HG03108 (cell line): ENCODE measurements at regions not wholly inside any gene's neighbourhood (a gene's known extent, or its start where the extent isn't known, plus 50 kb on each side); places are given as distances from the start of the nearest gene placed in this dataset.
"Not testable (repeated sequence)": the region's sequence is repeated elsewhere in the genome, so short reads cannot be mapped to it uniquely, and the experiment has no call there.

ENCODE experiments used
- ATAC-seq: cut with Tn5 transposase; IDR thresholded peaks from one replicate; pipeline ENCODE4 v1.9.1; 2021; ENCODE audit warnings: moderate library complexity; ENCODE audit not compliant: unreplicated experiment

DNA sequence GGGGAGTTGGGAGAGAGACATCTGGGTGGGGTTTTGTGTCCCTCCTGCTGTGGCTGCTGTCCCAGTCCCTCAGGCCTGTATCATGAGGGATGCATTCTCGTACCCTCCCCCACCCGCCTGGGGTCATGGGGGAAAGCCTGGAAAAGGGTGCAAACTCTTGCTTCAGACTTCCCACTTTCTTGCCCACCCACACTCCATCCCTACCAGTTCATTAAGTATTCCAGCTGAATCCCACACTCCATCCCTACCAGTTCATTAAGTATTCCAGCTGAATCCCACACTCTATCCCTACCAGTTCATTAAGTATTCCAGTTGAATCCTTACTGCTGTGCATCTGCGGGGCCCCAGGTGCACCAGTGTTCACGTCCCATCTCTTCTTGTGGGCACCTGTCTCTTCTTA is 116.3 kb downstream of the ACAA2 start:
- ATAC-seq, result no peak

DNA sequence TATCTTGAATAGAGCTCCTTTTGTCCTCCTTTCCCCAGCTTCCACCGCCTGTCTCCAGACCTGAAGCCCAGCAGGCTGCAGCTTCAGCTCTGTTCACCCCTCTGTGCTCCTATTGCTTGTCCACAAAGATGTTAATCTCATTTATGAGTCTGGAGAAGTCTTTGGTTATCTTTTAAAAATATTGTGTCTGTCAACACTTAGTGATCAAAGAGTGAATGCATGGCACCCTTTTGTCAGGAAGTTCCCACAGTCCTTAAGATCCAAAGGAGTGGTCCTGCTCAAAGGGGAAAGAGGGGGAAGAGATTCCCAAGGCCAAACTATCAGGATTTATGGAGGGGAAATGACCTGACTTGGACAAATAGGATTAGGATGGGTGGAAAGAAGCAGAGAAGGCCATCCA is 118.9 kb downstream of the ACAA2 start:
- no peak for ATAC-seq

DNA sequence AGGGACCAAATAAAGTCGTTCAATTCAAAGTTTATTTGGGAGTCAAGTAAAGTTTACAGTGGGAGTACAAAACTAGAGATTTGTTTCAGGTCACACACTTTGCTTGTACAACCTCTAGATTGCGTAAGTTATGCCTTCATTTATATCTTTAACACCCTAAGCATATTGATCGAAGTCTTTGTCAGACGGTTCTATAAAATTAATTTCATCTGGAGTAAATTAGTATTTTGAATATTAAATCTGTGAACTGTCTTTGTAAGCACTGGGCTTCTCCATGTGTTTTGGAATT is 119.7 kb downstream of the ACAA2 start:
- no peak for ATAC-seq

DNA sequence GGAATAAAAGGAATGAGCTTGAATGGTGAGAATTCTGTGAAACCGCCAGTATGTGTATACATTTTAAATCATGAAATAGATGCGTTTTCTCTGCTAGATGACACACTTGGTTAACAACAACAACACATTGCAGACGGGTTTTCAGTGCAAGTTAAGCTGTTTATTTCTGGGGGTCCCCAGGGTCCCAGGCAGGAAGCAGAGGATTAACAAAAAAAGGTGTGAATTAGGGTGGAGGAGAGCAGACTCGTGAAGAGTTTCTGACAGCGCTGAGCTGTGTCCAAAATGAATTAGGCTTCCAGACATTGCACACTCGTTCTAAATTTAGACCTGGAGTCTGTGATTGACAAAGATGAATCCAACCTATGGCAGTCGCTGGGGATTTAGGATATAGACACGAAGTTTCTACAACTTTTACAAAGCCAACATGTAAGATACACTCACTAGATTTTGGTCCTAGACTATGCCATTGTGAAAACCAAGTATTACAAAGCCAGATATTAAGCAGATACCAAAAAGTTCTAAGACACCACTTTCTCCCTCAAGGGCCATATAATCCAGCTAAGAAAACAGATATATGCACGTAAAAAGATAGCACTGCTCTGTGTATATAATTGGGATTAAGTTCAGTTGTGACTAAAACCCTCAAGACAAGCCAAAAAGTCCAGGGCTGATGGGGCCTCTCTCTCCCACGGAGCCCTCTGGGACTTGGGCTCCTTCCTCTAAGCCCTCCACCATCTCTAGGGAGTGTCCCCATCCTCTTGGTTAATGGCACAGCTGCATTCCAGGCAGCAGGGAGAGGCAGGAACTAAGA is 120.2 kb downstream of the ACAA2 start:
- no peak for ATAC-seq

DNA sequence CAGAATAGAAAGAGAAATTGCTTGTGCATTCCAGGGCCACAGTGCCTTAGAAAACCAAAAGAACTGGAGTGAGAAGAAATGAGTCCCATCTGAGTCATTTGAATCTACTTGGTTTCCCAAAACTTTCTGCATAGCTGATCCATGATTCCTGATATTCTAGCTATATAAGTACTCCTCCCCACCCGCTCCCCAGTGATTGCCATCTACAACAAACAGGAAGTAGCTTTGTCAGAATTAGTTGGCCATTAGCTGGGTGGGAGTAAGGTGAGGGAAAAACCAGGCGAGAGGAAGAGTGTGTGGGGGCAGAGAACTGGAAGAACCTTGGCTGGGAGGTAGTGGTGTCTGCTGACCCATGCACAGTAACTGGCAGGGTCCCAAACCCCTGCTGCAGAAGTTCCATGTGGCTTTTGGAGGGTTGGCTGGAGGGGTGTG is 122.1 kb downstream of the ACAA2 start:
- ATAC-seq, result no peak

DNA sequence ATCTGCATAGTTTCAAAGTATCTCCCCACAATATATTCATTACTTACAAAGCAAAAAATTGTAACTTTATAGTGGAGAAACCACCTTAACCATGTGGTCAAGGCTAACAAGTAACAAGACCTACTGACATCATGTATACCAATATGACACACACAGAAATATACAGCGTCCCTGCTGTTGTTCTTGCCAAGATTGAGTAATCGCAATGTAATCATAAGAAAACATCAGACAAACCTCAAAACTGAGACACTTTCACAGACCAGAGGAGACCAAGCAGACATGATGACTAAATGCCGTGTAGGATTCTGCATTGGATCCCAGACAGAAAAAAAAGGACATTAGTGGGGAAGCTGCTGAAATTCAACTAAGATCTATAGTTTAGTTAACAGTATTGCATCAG is 123.0 kb downstream of the ACAA2 start:
- no peak for ATAC-seq

DNA sequence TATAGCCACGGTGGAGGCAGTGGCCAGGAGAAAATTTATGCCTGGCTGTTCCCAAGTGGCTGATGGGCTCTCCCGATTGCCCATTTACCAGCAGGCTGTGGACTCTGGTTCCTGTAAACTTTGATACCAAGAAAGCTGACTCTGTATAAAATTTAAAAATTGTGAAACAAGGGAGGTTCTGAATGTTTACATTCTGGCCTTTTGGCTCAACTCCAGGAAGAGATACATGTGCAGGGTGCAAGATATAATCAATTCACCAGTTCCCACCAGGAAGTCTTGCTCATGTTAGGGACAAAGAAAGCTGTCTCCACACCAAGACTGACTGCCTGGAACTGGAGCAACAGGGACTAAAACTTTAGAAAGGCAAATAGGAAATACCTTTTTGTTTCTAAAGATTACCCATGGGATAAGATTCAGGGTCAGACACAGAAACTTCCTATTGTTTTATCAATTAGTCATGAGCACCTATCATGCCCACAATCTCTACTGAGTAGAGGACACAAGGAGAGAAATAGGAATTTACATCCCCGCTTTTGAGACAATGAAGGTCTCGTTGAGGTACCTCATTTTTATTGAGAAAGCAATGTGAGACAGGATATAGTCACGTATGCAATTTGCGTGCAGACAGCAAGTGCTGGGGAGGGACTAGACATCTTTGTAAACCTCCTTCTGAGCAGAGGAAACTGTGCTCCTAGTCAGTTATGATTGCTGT is 123.5 kb downstream of the LIPG start:
- no peak for ATAC-seq

DNA sequence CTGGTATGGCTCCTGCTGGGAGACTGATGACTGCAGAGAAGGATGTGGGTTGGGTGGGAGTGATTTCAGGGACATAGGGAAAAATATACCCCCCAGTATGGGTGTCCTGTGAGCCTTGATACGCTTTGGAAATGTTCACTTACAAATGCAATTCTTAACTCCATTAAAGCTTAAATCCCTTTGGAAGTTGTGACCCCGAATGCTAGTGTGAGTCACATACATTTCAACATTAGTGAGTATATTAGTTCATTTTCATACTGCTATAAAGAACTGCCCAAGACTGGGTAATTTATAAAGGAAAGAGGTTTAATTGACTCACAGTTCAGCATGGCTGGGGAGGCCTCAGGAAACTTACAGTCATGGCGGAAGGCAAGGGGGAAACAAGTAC is 120.9 kb downstream of the LIPG start:
- not testable (repeated sequence) for ATAC-seq

DNA sequence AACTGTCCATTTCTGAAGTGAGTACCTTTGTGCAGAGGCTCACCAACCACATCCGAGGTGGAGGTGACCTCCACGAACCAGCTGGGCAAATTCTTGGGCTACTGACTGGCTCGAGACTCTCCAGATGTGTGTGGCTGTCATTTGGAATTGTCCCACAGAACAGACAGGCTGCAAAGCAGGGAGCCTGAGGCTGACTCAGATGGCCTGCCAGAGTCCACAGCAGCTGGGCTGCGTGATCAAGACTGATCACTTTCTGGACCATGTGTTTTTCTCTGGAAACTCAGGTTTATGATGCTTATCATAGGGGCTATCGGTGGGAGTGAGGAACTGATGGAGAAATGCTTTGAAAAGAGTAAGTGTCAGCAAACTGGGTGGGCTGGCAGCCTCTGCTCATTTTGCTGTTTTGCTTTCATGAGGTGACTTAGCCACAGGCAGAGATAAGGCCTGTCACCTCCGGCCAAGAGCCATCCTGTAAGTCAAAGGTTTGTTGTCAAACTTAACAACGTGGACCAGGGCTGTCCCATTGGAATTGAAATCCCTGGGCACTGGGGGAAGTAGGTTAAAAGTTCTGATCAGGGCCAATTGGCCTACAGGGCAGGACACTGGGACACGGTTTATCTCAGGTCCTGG is 120.4 kb downstream of the LIPG start:
- no peak for ATAC-seq

DNA sequence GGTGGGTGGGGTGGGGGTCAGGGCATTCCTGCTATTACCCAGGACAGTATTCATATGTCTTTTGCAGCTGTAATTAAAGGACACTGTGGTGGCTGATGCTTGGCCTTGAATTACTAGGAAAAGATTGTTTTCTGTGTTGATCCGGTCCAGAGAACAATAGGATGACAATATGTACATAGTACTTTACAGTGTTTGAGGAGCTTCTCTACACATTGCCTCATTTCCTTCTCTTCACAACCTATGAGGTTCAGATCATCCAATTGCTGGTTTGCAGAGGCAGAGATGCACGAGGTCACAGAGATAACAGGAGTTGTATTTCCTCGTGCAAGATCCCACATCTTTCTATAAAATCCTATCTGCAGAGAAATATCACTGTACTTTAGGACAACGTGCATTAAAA is 119.5 kb downstream of the LIPG start:
- ATAC-seq, result no peak

DNA sequence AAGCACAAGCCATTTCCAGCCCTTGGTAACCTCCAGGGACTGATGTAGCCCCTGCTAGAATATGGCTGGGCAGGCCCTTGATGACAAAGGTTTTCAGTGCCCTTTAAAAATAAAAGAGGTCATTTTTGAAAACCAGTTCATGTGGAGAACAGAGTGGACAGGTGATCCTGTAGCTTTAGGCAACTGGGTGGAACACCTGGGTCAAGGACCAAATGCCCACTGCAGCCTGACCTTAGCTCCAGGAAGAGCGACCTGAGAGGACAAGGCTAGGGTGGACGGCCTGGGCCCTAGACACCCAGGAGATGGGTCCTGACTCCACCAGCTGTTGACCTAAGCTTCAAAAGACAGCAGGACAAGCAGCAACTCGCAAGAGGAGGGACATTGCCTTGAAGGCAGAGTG is 116.6 kb downstream of the LIPG start:
- ATAC-seq, result no peak

DNA sequence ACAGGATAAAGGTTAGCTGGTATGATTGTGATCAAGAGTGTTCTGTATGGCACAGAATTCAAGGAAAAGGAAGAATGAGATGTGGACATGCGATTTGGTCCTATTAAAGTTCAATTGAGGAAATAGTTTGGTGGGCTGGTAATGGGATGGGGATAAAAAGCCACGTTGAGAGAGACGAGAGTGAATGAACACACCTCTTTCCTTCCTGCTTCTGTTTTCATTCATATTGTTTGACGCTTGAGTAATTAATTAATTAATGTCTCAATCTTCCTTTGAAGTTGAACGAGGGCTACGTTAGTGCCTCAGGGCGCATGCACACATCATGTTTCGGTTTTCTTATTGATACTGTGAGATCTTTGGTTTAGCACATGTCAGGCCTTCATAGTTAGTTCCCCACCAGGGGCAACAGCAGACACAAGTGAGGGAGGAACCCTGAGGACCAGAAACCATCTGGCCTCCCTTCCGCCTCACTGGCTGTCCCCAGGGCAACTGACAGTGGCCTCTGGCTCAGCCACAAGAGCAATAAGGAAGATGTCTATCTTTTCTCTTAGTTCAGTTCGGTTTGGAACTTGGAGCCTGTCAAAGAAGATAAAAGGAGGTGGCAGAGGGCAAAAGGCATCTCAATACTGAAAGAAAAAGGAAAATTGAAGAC is 116.0 kb downstream of the LIPG start:
- ATAC-seq, result peak; percentile 93

DNA sequence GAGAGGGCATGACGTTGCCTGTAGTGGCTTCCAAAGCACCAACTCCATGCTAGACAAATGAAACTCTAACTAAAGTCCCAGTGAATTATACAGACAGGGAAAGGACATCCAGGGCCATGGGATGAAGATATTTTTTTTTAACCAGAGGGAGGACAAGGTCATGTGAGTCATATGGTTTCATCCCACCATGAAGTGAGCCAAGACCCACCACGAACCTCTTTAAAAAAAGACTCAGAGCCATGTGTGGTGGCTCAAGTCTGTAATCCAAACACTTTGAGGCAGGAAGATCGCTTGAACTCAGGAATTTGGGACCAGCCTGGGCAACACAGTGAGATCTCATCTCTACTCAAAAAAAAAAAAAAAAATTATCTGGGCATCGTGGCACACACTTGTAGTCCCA is 115.2 kb downstream of the LIPG start:
- no peak for ATAC-seq

DNA sequence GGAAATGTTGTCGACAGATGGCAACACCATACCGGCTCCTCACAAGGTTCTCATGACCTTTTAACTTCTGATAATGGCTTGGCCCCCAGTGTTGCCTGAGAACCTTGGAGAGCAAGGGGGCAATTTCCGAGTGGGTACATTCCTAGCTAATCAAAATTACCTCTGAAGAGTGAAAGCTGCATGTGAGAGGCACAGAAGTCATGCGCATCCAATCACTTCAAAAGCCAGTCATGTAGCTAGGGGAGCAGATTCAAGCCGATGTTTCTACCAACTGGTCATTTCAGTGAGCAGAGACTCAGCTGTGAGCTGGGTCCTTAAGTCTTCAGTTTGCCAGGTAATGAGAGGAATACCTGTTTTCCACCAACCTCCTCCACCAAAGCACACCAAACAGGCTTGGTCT is 111.4 kb downstream of the LIPG start:
- ATAC-seq, result no peak

DNA sequence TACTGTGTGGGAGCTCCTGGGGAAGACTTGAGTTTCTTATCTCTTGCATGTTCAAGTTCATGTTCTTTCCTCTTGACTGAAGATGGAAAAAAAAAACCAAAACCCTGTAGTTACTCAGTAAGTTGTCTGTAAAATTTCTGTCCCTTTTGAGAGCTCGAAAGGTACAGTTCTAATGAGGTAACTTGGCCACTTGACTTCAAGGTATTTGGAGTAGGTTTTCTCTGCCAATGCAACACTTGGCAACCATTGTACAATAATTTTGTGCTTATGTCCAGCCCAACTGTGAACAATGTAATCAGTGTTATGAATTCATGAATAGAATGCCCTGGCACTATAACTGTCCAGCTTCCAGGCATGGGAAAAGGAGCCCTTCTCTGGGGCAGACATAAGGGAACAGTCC is 111.0 kb downstream of the LIPG start:
- no peak for ATAC-seq

DNA sequence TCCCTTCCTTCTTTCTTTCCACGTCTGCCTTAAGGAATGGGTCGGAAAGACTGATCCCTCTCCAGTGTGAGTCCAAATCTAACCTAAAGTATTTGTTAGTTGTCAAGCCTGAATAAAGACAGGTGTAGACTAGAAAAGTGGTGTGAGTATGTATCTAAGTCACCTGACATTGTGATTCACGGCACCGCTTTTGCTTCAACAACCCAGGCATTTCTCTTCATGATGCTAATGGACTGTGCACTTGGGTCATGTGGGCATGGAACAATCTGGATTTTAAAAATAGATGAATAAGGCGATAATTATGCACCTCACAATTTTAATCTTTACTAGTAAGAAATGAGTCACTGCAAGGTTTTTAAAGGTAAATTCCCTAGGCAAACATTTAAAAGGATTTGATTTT is 107.5 kb downstream of the LIPG start:
- ATAC-seq, result no peak

DNA sequence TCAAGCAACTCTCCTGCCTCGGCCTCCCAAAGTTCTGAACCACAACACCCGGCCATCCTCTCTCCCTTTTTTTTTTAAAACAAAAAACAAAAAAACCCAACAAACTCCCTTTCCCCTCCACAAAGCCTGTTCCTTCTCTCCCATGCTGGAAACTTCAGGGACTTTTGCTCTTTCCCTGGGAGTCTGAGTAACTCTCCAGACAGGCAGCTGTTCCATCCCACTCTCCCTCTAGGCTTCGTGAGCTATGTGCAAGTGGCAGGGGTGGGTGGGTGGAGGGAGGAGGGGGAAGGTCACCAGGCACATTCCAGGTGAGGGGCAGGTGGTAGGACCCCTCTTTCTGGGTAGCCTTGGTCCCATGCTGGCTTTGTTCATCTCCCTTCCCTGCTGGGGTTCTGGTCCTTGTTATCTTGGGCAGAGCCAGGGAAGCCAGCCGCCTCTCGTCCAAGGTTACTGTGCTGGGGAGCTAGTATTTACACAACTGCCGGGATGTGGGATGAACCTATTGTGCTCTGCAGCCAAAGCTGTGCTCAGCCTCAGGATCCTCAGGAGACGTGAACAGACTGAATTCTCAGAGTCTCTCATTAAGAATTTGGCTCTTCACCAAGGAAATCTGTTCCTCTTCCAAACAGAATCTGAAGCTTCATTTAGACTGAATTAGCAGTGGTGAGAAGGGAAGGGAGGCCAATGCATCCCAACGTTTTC is 106.9 kb downstream of the LIPG start:
- ATAC-seq, result no peak

DNA sequence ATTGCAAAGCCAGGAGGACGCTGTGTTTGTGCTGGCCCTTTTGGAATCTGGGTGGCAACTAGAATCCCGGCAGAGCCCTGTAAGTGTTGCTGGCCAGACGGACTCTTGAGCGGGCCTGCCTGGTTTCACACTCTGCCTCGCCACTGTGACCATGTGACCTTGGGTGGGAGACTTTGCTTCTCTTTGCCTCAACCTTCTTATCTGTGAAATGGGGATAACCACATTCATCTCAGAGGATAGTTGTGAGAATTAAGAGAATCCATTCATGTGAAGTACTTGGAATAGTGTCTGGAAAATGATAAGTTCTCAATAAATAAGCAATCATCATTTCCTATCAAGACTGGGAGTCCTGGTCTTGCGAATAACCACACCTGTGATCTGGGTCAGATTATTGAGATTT is 105.6 kb downstream of the LIPG start:
- ATAC-seq, result no peak

DNA sequence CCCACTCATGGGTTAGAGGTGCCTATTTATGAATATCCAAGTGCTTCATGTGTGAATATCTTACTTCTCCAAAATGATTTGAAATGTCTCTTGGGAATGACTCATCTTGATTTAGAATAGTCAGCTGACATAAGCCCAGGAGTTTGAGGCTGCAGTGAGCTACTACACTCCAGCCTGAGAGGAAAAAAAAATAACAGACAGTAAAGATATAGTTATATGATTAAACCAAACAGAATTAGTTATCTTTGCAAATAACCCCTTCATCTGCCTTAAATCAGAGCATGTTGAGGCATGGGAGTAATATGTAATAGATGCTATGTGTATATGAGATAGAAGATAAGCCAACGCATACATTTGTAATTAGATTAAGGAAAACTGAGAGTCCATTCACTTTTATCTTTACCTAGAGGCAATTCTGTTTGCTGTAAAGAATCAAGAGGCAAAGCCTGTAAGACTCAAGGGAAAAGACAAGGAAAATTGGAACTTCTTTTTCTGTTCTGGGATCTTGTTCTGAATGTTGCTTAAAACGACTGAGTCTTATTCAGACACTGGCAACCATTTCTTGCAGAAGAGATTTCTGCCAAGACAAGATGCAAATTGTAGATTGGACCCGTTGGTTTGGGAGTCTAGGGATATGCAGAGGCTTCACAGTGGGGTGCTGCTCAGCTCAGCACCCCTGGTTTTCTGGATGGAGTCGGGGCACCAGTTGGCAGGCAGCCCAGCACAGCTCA is 104.4 kb downstream of the LIPG start:
- no peak for ATAC-seq
